GM10266 (cell line): ENCODE measurements at regions not wholly inside any gene's neighbourhood (a gene's known extent, or its start where the extent isn't known, plus 50 kb on each side); places are given as distances from the start of the nearest gene placed in this dataset.

ENCODE experiments used
- DNase-seq: peaks from one replicate; pipeline ENCODE4 v3.0.0; 2012; ENCODE audit errors: extremely low spot score
- CTCF ChIP-seq: IDR thresholded peaks from 2 replicates; pipeline ENCODE4 v1.5.1; 2012; ENCODE audit warnings: mild to moderate bottlenecking, low read depth; ENCODE audit not compliant: control insufficient read depth, insufficient read depth; ENCODE audit errors: missing control alignments

- no peak for TF ChIP-seq CTCF
- DNase-seq, result no peak
Observed at GRCh38 chr6:9535106-9535505, 879.8 kb downstream of the TFAP2A start.

DNA sequence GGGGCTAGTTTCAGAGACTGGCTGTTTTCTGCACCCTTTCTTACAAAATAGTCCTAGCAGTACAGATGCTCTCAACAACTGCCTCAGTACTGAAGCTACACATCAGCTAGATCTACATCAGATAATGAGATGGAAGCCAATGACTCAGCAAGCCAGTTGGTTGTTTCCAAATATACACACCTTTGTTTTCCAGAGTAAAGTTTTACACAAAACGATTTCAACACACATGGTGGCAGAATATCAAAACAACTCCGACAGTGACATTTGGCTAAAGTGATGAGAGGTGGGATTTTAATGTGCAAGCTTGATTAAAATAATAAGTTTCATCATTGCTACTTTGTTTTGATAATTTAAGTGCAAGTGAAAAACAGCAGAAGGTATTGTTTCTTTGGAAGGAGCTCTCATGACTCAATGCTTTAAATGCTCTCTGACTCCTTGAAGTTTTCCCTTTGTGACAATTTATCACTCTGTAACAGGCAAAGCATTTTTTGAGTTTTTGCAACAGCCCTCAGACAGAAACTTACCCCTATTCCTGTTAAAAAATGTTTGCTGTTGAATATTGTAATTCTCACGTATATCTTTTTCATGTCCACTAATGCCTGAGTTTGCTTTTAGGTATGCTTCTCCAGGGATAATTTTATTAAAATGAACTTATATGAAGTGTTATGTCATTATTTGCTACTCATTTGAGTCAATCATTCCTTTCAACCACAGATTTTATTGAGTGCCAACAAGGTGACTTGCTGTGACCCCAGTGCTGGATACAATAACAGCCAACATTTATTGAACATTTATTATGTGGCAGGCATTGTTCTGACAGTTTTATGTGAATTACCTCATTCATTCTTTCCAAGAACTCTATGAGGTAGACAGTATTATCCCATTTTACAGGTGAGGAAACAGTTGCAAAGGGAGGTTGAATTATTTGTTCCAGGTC, 882.0 kb downstream of the TFAP2A start:
- TF ChIP-seq CTCF, result no peak
- DNase-seq, result no peak

DNA sequence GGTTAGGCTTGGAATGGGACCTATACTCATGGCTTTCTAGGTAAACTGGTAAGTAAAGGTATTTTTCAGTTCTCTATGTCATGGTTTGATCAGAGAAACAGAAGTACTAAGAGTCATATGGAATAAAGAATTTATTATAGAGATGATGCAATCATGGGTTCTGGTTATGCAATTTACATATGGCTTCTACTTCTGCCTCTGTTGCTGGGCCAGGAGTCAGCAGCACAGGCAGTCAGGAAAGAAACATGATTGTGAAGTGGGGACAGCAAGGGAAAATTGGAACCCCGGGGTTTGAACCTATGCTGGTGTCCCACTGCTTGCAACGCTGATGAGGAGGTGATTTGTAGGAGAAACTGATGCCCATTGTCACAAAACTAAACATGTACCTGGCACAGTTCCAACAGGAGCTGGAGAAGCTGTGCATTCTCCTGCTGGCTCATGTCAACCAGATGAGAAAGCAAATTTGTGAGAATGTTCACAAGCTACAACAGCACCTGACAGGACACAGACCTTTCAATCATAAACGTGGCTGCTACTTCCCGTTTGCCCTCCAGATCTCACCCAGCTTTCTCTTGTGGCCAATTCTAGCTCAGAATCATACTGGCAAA, 887.1 kb downstream of the TFAP2A start:
- no peak for DNase-seq
- TF ChIP-seq CTCF, result no peak

GRCh38 chr6:9523462-9523861, 891.4 kb downstream of the TFAP2A start:
- no peak for DNase-seq
- no peak for TF ChIP-seq CTCF

DNA sequence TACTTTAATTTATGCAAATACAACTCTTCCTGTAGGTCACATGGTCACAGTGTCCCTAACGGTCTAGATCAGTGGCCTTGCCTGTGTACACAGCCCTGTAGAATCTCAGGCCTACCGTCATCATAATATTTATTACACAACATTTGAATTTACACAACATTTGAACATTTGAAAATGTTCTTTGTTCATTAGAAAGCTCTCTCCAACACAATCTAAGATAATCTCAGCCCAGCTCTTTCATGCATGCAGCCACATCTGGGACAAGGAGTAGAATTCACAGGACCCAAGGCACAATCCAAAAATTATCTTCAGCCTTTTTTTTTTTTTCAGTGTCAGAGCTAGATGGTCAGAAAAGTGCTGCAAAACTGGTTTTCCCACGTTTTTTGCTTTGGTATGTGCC, 892.8 kb downstream of the TFAP2A start:
- no peak for DNase-seq
- no peak for TF ChIP-seq CTCF

GRCh38 chr6:9521152-9521530, 893.7 kb downstream of the TFAP2A start:
- peak; percentile 18 for DNase-seq
- no peak for TF ChIP-seq CTCF
